HG03432 (cell line): ENCODE measurements at regions not wholly inside any gene's neighbourhood (a gene's known extent, or its start where the extent isn't known, plus 50 kb on each side); places are given as distances from the start of the nearest gene placed in this dataset.
"Not testable (repeated sequence)": the region's sequence is repeated elsewhere in the genome, so short reads cannot be mapped to it uniquely, and the experiment has no call there.

Source experiments
- ATAC-seq: cut with Tn5 transposase; IDR thresholded peaks from one replicate; pipeline ENCODE4 v1.9.1; 2021; ENCODE audit warnings: mild to moderate bottlenecking, moderate library complexity; ENCODE audit not compliant: unreplicated experiment

DNA sequence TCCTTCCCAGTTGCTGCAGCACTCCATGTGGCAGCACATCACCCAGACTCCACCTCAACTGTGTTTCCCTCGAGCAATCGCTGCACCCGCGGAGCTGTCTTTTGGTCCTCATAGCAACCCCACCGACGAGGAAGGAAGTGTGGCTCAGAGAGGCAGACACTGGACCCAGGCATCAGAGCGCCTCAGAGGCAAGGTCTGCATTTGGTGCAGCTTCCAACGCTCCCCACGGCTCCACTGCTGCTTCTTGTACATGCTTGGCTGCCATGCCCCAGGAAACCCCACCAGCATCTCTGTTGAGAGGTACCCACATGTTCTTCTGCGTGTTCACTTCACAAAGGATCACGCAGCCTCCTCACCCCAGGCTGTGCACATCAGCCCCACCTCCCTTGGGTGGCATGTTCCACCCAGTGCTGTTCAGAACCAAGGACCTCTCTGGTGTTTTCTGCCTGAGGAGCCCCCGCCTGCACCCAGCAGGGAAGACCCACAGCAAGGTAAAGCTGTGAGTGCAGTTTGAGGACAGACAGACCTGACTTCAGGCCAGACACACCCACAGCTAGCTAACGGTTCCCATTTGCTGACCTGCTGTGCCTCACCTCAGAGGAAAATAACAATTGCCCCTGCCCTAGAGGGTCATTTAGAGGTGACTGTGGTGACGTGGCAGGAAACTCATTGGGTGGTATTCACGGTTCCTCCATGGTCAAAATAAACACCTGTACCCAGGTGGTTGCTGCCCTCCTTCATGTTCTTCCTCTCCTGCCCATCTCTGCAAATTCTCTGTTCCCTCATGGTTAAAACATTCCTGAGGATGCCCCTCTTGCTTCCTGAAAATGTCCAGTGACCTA, 326.3 kb upstream of the MYT1L start:
- ATAC-seq, result no peak

DNA sequence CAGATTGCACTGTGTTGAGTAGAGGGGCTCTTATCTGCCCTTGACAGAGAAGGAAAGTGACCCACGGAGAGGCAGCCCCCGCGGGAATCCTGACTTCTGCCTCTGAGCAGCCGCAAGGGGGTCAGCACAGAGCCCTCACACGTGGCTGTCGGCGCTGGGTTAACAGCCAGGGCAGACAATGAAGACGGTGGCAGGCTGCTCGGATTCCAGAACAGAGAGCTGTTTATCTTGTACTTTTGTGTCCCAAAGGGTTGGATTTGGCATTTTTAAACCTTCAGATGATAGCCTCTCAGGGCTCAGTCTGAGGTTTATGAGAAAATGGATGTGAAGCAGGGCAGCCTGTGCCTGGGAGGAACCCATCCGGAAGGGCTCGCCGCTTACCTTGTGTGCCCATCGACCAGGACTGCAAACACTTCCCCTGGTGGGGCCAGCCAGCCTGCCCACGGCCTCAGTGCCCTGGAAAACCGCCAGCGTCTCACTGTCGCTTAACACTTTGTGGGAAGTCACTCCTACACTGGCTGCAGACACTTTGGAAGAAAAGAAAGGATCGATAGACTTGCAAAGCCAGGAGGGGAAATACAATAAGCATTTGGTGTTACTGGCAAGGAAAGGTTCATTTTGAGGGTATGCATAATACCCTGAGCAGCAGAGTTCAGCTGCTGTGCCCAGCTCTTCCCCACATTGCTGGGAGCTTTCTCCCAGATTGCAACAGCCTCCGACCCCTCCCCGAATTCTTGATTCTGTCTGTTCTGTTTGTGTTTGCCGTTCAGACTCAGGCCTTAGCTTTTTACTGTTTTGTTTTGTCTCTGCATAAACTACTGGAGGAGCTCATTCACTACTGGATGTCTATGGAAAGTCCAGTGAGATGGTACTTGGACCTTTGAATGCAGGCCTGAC, 325.3 kb upstream of the MYT1L start:
- ATAC-seq, result no peak

DNA sequence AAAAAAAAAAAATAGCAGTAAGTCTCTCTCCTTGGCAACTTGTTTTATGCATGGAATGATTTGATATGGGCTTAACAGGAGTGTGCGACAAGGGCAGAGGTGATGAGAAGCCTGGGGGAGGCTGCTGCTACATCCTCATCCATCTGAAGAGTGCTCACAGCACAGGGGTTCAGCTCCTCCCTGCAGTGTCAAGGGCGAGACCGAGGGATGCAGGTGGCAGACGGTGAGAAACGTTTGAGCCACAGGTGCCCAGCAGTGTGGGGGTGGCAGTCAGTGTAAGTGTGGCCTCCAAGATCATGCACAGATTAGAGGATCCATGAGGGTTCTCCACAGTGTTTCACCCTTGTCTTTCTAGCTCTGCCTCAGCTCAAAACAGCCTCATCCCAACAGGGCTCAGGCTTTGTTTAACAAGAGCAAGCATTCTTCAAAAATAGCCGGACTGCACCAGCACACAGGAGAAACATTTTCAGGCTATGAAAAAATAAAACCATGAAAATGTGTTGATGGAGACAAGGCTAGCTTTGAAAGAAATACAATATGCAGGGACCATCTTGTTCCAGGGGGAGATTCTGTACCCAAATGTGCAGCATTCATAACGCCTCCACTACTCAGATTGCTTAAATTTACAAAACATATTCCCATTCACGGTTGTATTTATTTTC, 324.5 kb upstream of the MYT1L start:
- ATAC-seq, result no peak

DNA sequence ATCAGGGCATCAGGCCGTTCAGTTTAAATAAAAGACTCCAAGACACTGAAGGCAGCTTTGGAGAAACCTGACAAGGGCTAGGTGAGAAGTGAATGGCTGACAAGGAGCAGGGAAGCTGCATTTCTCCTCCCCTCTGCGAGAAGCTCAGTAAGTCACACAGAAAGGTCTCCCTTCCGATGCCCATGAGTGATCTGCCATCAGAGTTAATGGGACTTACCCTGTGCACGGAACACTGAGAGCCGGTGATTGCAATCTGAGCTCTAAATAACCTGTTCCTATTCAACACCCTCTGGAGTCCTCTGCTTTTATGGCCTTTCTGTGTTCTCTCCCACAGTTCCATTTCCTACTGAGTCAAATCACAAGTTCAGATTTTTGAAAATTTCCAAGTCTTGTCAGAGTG, 322.2 kb upstream of the MYT1L start:
- ATAC-seq, result no peak

DNA sequence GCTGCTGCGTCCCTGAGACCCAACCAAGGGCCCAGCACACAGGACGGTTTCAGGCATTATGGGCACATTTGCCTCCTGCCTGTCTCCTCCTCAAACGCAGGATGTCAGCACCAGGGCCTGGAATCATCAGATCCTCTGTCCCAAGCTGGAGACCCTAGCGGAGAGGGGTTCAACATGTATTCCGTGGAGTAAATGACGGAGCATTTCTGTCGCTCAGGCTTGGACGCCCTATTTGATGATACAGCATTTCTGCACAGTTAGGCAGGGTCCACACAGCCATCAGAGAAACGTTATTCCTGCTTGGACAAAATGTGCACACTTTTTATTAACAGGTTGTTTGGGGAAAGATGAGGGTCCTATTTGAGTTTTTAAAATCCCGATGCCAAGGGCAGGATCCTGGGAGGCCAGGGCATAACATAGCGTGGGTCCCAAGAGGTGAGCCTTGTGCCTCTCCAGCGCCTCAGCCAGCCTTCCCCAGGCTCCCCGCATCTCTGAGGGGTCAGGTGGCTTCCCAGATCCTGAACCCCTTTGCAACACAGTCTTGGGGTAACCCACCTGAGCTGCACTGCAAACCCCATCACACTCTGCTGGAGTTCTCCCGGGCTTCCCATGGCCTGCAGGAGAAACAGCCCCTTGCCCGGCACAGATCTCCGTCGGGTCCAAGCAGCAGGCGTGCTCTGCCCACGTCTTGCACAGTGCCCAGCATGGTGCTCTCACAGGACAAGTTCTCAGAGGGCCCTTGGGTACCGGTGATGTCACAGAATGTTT, 319.7 kb upstream of the MYT1L start:
- no peak for ATAC-seq

DNA sequence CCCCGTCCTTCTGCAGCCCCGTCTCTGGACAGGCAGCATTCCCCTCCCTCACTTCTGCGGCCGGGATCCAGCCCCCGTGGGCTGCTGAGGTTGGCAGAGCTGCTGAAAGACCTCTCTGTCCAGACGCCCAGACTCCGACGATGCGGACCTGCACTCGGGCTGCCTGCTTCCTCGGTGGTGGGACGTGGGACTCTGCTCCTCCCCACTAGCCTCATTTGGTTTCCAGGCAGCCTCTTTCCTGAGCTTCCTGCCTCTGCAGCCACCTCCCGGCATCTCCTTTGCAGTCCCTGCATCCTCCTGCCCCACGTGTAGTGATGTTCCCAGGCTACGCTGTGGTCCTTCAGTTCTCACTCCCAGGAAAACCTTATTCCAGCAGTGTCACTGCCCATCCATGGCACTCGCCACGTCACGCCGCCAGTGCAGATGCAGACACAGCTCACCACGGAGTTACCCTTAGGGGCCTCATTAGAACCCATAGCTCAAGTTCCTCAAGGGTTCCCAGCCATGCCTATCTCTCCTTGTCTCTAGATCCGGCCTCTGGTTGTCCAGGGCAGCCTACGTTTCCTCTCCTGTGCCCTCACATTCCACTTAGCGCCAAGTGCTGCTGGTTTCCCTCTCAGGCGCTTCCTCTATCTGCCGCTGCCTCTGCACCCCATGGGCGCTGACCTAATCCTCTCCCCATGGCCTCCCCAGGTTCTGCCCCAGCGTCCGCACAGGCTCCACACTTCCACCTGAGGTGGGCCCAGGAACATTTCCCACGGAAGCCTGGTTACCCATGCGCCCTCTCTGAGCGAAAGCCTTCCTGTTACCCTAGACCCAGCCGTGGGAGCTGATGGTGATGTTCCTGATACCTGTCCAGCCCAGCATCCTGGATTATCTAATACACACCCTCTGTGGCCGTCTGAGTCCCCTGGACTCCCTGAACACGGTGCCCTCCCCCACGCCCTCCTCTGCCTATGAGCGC, 318.3 kb upstream of the MYT1L start:
- ATAC-seq, result no peak

DNA sequence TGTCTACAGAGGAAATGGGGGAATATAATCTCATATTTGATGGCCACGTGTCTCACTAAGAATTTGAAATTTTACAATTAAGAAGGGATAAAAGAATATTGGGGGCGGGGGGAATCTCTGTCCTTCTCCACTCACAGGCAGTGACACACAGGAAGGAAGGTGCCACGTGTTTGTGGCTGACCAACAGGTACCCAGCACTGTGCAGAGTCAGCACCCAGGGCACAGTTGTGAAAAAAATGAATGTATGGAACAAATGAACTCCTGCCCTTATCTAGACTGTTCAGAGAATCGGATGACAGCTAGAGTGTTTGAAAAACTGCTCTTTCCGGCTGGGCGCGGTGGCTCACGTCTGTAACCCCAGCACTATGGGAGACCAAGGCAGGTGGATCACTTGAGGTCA, 317.0 kb upstream of the MYT1L start:
- no peak for ATAC-seq

DNA sequence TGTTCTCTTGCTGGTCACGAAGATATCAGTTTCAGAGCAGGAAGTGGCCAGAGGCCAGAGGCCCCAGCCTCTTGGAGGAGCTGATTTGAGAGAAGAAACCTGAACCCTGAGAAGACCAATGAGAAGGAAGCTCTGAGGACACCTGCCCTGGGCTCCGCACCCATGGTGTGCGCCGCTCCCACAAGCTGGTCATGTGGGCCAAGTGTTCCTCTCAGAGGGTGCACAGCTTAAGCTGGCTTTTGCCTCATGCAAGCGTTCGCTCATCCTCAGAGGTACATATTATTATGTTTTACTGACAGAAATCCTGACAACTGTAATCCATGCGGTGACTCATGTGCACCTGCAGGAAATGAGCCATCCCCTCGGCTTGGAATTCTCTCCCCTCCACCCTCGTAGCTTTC, 316.1 kb upstream of the MYT1L start:
- no peak for ATAC-seq

DNA sequence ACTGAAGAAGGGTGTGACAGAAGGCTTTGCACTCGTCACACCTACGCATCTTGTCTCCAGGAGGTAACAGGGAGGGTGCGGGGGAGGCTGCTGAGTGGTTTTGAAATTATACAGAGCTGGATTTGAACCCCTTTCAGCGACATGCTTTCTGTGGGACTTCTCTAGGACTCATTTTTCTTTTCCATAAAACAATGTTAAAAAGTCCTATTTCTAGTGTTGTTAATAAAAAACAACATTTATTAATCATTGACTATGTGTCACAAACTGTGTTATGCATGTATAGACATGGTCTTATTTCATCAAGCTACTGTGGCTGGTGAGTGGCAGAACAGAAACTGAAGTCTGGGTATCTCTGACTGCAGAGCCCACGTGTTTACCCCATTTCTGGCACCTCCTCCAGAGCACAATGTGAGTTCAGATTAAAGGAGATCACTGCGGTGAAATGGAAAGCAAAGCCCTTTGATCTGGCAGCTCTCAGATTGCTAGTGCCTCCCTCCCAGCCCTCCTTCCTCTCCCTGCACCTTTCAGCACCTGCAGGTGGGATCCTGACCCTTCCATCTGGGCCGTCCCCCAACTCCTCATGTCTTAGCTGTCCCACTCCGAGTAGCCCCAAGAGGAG, 315.5 kb upstream of the MYT1L start:
- peak; percentile 78 for ATAC-seq

DNA sequence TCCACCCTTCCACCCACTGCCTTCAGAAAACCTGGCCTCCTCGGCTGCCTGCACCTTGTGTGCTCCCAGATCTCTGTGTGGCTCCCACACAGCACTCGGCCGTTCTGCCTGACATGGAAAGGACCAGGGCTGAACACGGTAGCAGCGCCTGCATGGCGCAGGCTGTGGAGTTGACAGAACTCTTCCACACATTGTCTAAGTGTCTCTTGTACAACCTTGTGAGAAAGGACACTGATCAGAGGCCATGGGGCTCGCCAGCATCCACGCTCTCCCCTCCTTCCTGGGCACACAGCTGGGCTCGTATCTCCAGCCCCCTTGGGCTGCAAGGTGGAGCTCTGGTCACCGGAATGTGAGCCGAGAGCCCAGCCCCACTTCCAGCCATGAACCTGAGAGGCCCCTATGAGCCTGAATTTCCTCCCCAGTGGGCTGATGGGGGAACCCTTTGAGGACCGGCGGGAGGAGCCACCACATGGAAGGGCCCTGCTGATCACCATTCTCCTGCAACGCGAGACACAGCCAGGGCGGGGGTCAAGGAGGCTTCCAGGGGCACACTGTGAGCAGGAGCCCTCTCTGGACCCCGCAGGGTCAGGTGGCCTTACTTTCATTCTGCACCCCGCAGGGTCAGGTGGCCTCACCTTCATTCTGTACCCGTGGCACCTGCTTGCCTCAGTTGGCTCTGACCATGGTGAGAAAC, 314.2 kb upstream of the MYT1L start:
- no peak for ATAC-seq

DNA sequence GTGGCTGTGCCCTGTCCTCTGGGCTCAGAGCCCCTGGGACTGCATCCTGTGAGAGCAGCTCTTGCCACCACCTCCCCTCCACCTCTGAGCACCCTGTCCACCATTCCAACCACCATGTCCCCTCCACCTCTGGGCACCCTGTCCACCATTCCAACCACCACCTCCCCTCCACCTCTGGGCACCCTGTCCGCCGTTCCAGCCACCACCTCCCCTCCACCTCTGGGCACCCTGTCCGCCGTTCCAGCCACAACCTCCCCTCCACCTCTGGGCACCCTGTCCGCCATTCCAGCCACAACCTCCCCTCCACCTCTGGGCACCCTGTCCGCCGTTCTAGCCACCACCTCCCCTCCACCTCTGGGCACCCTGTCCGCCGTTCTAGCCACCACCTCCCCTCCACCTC, 313.7 kb upstream of the MYT1L start:
- not testable (repeated sequence) for ATAC-seq

DNA sequence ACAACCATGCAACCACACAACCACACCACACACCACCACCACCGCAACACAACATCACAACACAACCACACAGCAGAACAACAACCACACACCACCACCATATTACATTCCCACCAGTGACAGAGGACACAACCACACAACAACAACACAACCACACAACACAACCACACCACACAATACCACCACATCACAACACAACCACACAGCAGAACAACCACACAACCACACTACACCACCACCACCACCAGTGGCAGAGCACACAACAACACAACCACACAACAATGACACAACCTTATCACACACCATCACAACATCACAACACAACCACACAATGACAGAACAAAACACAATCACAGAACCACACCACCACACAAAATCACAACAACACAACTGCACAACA, 313.0 kb upstream of the MYT1L start:
- ATAC-seq, result no peak

DNA sequence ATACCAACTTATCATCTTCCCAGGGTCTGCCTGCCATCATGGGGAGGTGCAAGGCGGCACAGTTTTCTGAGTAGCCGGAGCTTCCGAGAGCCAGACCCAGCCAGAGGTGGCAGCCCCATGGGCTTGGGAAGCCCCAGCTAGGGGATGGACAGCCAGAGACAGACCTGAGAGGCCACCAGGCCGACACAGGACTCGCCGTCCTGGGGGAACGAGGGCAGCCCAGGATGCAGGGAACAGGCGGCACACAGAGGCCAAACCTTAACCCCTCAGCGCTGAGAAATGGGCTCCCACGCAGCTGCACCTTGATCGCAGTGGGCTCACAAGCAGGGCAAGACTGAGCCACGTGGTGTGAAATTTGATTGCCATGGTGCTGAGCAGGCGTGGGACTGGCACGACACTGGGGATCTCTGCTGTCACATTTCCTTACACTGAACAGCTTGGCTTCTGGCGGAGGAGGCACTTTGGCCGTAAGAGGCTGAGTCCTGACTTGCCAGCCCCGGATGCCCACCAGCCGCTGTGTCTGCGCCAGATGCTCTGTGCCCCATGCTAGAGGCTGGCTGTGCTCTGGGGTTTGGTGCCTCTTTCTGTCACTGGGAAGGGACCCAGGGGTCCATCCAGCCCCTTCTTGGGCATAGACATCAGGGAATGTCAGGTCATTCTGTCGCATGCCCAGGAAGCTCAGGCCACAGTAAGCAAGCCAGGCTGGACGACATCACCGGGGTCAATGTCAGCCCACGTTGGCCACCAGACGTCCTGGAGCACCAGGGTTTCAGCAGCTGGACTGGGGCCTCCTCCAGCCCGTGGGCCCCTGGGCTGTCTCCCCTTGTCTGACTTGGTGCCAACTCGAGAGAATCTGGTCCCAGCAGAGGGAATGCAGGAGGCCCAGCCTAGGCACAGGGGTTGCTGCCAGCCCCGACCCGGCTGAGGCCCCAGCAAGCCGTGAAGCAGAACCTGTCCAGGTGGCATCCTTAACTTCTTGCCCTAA, 312.1 kb upstream of the MYT1L start:
- no peak for ATAC-seq

DNA sequence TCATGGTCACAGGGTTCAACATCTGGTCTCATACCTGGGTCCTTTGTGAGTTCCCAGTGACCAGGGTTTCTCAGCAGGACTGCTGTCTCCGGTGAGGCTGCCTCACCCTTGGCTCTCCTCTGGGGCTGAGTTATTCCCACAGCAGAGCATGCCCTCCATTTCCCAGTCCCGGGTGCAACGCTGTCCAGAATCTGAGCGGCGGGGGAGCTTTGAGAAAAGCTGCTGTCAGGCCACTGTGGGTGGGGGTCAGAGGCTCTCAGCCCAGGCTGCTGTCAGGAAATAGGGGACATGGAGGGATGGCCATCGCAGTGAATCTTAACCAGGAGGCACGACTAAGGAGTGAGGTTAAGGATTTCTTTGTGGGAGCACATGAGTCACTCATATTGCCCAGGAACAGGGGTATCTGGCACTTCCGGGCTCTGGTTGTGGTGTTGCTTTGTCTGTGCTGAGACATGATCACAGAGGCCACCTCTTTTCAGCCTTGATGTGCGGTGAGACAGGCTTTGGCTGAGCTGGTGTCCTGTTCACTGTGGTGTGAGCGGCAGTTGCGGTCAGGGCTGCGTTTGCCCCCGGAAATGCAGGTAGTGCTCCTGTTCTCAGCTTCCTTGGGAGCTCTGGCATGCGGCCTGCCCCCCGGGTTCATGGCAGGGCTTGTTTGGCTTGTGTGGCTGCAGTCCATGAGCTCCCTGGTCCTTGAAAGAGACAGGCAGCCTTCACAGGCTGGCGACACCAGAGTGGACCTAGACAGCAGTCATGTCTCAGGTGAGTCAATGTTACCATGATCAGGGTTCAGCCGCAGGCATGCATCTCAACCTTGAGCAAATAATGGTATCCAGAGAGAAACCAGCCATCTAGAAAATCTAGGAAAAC, 310.7 kb upstream of the MYT1L start:
- ATAC-seq, result no peak

DNA sequence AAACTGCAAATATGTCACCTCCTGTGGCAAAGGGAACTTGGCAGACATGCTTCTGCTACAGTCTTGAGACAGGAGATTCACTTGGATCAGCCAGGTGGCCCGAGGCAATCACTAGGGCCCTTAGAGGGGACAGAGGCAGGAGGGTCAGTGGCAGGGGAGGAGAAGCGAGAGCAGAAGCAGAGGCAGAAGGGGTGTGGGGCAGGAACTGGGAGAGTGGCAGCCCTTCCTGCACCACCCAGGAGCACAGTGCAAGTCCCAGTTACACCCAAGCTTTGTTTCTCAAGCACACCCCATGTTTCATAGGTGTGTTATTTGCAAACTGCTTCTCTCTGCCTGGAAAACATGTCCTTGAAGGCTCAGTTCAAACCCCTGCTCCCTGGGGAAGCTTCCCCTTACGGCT, 309.7 kb upstream of the MYT1L start:
- ATAC-seq, result no peak

DNA sequence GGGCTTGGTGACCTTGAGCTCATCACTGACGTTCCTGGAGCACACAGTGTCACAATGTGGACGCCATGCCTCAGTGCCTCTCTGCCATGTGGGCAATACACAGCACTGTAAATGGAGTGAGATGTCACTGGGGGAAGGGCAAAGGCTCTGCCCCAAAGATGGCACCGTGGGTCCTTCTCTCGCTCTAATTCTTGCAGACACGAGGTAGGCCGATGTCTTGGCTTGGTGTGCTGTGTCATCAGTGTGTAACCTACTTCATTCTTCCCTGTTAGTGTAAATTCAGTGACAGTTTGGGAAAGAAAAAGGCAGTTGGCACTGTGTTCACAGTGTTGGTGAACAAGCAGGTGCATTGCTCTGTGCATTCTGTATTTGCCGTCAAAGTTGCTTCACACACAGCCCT, 309.3 kb upstream of the MYT1L start:
- no peak for ATAC-seq
